Stimulated activated CD8-positive, alpha-beta memory T cell treated with anti-CD3 and anti-CD28 coated beads, Interleukin-7, amount 100 ng/mL, for 48 hours (primary cell): ENCODE measurements at regions not wholly inside any gene's neighbourhood (a gene's known extent, or its start where the extent isn't known, plus 50 kb on each side); places are given as distances from the start of the nearest gene placed in this dataset.

ENCODE experiments used
- DNase-seq, 2 donors: peaks; one replicate each; pipeline ENCODE4 v3.0.0-alpha.2; 2020; ENCODE audit warnings: low read depth in 1 of 2; ENCODE audit errors: extremely low read depth in 1 of 2

- peak in 1 of 2 donors; percentile 2 for DNase-seq
Observed at GRCh38 chr2:200239216-200239615, 67.3 kb upstream of the SPATS2L start.

- DNase-seq = no peak
Observed at GRCh38 chr2:200242570-200242969, 63.9 kb upstream of the SPATS2L start.

GRCh38 chr2:200243441-200243840 is 63.1 kb upstream of the SPATS2L start:
- no peak for DNase-seq

GRCh38 chr2:200244111-200244510 is 62.4 kb upstream of the SPATS2L start:
- DNase-seq = no peak

GRCh38 chr2:200247494-200247893 is 59.0 kb upstream of the SPATS2L start:
- DNase-seq = no peak

GRCh38 chr2:200252265-200253067 is 54.0 kb upstream of the SPATS2L start:
- no peak for DNase-seq

- no peak for DNase-seq
Observed at GRCh38 chr2:200253639-200254038, 52.9 kb upstream of the SPATS2L start.

- no peak for DNase-seq
Observed at GRCh38 chr2:200254773-200255172, 51.7 kb upstream of the SPATS2L start.

- no peak for DNase-seq
Observed at GRCh38 chr2:200255549-200255948, 50.9 kb upstream of the SPATS2L start.
